ENCODE measurements at regions not wholly inside any gene's neighbourhood (a gene's known extent, or its start where the extent isn't known, plus 50 kb on each side); places are given as distances from the start of the nearest gene placed in this dataset.

DNA sequence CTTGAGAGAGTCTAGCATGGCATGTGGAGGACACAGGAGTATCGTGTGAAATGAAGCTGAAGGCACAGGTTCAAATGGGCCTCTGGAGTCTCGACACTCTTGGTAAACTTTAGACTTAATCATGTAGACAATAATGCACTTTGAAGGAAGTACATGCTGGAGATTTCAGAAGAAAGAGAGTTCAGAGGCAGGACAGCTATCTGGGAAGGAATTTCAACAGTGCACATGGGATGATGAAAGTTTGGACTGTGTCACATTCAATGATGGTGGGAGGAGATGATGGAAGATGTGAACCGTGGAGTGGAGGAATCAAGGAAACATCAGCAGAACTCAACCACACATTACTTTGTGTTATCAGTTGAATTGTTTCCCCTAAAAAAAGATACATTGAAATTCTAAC lies 88.6 kb upstream of the PAPPA start:
- TF ChIP-seq, protein P1, sequence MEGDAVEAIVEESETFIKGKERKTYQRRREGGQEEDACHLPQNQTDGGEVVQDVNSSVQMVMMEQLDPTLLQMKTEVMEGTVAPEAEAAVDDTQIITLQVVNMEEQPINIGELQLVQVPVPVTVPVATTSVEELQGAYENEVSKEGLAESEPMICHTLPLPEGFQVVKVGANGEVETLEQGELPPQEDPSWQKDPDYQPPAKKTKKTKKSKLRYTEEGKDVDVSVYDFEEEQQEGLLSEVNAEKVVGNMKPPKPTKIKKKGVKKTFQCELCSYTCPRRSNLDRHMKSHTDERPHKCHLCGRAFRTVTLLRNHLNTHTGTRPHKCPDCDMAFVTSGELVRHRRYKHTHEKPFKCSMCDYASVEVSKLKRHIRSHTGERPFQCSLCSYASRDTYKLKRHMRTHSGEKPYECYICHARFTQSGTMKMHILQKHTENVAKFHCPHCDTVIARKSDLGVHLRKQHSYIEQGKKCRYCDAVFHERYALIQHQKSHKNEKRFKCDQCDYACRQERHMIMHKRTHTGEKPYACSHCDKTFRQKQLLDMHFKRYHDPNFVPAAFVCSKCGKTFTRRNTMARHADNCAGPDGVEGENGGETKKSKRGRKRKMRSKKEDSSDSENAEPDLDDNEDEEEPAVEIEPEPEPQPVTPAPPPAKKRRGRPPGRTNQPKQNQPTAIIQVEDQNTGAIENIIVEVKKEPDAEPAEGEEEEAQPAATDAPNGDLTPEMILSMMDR (IDR thresholded peaks at IDR 0.05): no peak
- TF ChIP-seq, protein P2, sequence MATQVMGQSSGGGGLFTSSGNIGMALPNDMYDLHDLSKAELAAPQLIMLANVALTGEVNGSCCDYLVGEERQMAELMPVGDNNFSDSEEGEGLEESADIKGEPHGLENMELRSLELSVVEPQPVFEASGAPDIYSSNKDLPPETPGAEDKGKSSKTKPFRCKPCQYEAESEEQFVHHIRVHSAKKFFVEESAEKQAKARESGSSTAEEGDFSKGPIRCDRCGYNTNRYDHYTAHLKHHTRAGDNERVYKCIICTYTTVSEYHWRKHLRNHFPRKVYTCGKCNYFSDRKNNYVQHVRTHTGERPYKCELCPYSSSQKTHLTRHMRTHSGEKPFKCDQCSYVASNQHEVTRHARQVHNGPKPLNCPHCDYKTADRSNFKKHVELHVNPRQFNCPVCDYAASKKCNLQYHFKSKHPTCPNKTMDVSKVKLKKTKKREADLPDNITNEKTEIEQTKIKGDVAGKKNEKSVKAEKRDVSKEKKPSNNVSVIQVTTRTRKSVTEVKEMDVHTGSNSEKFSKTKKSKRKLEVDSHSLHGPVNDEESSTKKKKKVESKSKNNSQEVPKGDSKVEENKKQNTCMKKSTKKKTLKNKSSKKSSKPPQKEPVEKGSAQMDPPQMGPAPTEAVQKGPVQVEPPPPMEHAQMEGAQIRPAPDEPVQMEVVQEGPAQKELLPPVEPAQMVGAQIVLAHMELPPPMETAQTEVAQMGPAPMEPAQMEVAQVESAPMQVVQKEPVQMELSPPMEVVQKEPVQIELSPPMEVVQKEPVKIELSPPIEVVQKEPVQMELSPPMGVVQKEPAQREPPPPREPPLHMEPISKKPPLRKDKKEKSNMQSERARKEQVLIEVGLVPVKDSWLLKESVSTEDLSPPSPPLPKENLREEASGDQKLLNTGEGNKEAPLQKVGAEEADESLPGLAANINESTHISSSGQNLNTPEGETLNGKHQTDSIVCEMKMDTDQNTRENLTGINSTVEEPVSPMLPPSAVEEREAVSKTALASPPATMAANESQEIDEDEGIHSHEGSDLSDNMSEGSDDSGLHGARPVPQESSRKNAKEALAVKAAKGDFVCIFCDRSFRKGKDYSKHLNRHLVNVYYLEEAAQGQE (IDR thresholded peaks at IDR 0.05; ENCODE audit: insufficient read depth in 1 of 2, low read depth in 2 of 2, low read length in 1 of 2): no peak
- TF ChIP-seq POLR2AphosphoS5 (IDR thresholded peaks at IDR 0.05; ENCODE audit: low read depth, low read length) (no peak), SIN3A (IDR thresholded peaks at IDR 0.05; ENCODE audit: borderline replicate concordance, insufficient read depth, low read depth, low read length) (no peak)
